ENCODE measurements at regions not wholly inside any gene's neighbourhood (a gene's known extent, or its start where the extent isn't known, plus 50 kb on each side); places are given as distances from the start of the nearest gene placed in this dataset.

DNA sequence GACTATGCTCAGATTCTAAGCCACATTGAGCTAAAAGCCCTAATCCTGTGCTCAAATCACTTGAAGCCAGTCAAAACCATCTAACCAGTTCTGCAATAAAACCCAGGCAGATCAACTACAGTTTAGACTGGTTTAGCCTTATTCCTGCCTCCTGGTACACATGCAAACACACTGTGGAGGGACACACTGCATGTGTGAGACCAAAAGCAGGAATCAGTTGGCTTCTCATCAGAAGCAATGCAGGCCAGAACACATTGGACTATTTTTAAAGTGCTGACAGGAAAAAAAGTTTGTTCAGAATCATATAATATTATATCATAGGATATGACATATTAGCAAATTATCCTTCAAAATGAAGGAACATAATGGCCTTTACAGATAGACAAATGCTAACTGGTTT, 52.5 kb upstream of the NT5C1B start:
- TF ChIP-seq MAX (IDR thresholded peaks at IDR 0.05) (no peak), EP300 (IDR thresholded peaks at IDR 0.05; ENCODE audit: borderline replicate concordance) (no peak), ZBTB7A (IDR thresholded peaks at IDR 0.05; ENCODE audit: low read depth) (no peak), RAD21 (IDR thresholded peaks at IDR 0.05; ENCODE audit: low read depth) (no peak), USF1 (IDR thresholded peaks at IDR 0.05) (no peak), NFIC (IDR thresholded peaks at IDR 0.05) (no peak), CREB1 (IDR thresholded peaks at IDR 0.05; ENCODE audit: low read depth) (no peak), YY1 (IDR thresholded peaks at IDR 0.05; ENCODE audit: low read depth) (no peak), REST (IDR thresholded peaks at IDR 0.05; ENCODE audit: low read depth) (no peak), TAF1 (IDR thresholded peaks at IDR 0.05; ENCODE audit: low read depth) (no peak)
